GM18502 (cell line): ENCODE measurements at regions not wholly inside any gene's neighbourhood (a gene's known extent, or its start where the extent isn't known, plus 50 kb on each side); places are given as distances from the start of the nearest gene placed in this dataset.

Source experiments
- ATAC-seq: cut with Tn5 transposase; IDR thresholded peaks from one replicate; pipeline ENCODE4 v1.9.1; 2021; ENCODE audit warnings: mild to moderate bottlenecking; ENCODE audit not compliant: unreplicated experiment, poor library complexity

DNA sequence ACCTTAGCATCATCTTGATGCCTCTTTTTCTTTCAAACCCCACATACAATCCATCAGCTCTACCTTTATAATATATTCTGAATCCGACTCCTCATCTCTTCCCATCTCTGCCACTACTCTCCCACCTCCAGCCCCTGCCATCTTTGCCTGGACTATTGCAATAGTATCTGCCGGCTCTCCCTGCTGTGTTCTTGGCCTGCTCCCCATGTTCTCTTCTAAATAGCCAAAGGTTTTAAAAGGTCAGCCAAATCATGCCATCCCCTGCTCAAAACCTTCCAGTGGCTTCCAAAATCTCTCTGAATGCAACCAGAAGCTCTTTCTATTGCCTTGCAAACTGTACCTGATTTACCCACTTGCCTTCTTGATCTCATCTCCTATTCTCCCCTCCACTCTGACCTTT lies 266.0 kb downstream of the PTTG2 start:
- ATAC-seq = no peak

DNA sequence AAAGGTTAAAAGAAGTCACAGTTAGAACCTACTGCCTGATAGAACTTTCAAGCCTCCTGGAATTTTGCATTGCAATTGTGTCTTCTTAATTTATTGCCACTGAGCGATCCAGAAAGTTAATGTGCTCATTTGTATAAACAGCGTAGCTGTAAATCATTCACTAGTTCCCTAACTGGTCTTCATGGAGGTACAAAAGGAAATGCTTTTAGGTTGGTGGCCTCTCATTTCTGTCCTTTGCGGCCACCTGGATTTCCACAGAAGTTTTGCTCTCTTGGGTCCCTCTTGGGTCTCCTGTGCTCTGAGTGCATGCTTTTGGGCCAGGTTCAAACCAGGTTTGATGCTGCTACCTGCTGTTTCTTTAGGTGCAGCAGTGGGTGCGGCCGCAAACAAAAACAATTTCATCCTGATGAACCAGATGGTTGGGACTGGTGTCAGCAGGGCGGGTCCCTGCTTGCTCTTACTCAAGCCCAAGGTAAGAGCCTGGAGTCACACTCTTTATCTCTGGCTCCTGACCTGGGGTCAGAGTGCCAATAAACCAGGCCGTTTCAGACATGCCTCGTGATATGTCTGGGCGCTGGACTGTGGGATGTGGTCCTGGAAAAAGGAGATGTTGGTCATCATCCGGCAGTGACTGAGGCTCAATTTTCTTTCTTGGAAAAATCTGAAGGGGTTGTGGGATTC lies 270.1 kb downstream of the PTTG2 start:
- no peak for ATAC-seq

DNA sequence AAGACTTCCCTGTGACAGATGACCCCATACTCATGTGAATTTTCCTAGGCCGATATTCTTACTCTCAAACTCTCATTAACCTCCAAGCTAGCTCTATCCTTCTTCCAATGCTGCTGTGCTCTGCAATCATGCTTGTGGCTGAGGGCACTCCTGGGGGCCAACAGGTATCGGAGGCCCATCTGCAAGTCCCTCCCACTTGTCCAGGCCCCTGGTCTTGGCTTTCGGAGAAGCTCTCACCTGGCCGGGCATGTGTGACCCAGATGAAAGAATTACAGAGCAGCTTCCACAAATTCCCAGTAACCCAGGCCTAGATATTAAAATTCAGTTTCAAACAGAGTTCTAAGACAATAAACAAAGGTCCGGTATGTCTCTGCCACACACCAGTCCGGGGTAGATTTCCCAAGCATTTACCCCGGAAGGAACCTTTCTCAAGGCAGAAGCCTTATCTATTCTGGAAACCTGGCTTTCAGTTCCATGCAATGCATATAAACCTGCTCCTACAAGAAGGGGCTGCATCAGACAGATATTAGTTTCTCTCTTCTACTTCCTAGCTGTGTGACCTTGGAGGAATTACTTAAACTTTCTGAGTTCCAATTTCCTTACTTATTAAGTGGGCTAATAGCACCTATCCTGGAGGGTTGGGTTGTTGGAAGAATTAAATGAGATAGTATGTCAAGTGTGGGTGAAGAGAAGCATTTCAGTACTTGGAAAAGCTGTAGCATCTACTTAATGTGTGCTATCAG lies 270.8 kb downstream of the PTTG2 start:
- ATAC-seq = no peak

DNA sequence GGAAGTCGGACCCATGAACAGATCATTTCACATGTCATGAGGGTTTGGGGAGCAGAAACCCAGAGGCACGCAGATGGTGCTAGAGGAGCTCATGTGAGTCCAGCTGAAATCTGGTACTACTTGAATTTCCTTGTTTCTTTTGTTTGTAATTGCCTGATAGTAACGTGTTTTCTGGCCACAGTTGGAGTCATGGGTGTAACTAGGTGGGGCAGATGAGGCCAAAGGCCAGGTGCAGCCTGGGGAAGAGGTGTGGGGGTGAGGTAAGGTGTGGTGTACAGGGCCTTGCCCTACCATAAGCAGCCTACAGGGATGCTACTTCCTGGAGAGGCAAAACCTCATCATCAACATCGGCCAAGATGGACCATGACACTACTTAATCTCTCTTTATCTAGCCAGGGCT lies 271.4 kb downstream of the PTTG2 start:
- ATAC-seq = no peak

DNA sequence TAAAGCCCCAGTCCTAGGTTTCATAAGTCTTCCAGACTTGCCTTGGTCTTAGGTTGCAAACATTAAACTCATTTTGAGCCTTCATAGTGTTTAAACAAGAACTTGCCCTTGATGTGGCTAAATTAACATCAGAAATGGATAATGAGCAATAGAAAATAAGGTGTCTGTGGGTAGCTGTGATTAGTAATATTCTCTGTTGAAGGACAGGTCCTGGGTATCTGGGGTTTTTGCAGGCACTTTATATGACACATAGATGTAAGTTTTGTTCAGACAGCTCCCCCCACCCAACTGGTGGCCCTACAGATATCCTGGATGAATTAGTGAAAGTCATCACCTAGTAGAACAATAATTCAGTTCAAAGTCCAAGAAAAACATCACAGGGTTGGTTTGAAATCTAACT lies 272.5 kb downstream of the PTTG2 start:
- ATAC-seq = no peak

DNA sequence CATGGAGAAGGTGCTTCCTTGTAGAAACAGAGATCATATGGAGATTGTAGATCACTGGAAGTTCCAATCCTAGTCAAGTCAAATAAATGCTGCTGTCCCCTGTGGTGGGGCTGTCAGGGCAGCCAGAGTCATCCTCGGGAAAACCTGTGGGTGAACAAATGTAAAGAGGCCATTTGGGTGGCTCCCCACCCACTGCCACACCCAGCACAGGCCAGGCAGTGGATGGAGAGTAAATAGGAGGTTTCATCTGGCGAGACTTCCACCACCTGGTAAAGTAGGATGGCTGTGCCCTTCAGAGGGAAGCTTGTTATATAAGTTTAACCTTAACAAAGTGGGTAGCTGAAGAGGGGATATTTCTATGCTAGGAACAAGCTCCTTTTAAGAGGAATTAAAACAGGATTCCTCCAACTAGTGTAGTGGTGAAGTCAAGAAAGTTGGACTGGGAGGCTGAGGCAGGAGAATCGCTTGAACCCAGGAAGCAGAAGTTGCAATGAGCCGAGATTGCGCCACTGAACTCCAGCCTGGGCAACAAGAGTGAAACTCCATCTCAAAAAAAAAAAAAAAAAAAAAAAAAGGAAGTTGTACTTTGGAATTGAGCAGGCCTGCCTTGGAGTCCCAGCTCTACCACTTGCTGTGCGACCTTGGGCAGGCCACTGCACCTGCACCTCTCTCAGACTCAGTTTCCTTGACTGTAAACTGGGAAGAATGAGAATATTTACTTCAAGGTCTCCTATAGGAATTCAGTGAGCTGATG lies 273.7 kb downstream of the PTTG2 start:
- ATAC-seq = no peak

DNA sequence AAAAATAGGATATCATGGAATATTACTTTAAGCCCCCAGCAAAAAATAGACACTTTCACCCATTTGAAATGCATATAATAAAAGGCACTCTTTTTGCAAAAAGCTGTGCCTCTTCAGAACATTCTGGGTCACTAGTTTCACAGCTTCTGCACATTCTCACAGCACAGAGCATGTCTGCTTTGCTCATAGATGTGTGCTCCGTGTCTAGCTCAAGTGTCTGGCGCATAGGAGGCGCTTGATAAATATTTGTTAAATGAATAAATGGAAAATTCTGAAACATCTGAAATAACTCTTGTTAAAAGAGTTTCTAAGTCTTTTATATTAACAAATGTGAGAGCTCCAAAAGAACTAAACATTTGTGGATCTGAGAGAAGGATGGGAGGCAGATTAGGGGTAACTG lies 275.2 kb downstream of the PTTG2 start:
- no peak for ATAC-seq

DNA sequence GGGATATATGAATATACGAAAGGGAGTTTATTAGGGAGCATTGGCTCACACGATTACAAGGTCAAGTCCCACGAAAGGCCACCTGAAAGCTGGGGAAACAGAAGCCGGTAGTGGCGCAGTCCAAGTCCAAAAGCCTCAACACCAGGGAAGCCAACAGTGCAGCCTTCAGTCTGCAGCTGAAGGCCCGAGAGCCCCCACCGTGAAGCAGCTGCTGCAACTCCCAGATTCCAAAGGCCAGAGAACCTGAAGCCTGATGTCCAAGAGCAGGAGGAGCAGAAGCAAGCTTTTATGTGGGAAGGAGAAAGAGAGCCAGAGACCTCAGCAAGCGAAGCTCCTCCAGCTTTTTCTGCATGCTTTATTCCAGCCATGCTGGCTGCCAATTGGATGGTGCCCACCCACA lies 275.8 kb downstream of the PTTG2 start:
- ATAC-seq = no peak

DNA sequence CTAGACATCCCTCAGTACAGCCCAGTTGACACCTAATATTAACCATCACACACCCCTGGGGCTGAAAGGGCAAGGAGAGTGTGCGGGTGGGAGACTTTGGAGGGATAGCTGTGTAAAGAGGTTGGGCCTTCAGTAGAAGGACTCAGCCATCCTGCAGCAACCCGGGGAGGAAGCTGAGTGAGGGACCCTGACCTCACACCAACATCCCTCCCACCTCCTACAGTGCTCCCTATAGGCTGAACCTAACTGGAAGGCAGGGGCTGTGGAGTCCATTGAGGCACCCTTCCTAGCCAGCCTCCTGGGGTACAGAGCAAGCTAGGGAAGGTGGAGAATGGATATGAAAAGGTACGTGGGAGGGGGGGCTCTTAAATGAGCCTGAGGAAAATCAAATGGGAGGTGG lies 276.3 kb downstream of the PTTG2 start:
- ATAC-seq = no peak

DNA sequence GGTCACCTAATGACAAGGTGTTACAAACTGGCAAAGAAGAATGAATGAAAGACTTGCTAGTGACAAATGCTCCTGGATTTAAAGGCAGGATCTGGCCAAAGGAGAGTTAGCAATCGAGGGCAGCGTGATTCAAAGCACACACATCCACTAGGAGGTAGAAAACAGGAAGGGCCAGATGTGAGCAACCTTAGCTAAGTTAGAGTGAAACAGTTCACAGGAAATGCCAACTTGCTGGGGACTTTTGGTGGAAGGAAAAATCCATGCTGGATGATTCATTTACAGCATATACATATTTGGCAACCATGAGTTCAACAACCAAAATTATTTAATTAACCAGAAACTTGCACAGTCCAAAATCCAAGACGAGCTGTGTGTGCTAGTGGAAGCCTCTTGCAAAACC lies 276.9 kb downstream of the PTTG2 start:
- ATAC-seq = no peak

DNA sequence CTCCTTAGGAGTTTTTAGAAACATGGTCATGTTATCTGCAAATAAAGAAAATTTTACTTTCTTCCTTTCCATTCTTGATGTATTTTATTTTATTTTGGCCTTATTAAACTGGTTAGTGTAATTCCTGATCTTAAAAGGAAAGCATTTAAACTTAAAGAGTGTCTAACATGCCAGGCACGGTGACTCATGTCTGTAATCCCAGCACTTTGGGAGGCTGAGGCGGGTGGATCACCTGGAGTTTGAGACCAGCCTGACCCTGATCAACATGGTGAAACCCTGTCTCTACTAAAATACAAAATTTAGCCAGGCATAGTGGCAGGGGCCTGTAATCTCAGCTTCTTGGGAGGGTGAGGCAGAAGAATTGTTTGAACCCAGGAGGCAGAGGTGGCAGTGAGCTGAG lies 281.3 kb downstream of the PTTG2 start:
- no peak for ATAC-seq

DNA sequence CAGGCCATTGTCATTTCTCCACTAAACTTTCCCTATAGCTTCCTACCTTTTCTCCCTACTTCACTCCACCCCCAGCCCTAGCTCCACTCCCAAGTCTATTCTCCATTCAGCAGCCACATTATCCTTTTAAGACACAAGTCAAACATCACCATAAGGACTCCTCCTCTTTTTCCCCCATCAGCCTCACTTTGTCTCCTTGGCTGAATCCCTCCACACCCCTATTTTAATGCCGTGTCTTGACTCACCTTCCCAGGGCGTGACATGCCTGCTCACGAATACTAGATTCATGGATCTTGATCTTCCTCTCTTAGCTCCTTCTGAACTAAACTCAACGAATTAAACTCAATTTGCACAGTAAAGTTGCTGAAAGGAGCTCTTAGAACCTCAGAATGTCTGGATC lies 281.9 kb downstream of the PTTG2 start:
- no peak for ATAC-seq

DNA sequence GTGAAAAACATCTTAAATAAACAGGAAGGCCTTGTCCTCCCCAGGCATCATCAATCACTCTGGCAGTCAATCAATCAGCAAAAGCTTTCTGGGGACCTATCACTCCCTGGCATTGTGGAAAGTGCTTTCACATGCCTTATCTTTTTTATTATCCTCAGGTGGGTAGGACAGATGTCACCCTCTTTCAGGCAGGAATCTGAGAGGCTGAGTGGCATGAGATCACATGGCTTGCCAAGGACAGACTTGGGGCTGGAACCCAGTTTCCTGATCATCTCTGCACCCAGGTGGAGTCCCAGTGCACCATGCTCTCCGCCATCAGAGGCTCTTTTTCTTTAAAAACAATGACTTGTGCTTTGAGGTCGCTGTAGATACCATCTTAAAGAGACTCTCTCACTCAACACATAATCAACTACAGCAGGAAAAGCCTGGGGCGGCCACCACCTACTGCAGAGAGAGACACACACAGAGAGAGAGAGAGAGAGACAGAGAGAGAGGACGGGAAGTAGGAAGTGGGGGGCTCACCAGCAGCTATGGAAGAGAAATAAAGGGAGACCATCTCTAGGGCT lies 282.7 kb downstream of the PTTG2 start:
- ATAC-seq = no peak

DNA sequence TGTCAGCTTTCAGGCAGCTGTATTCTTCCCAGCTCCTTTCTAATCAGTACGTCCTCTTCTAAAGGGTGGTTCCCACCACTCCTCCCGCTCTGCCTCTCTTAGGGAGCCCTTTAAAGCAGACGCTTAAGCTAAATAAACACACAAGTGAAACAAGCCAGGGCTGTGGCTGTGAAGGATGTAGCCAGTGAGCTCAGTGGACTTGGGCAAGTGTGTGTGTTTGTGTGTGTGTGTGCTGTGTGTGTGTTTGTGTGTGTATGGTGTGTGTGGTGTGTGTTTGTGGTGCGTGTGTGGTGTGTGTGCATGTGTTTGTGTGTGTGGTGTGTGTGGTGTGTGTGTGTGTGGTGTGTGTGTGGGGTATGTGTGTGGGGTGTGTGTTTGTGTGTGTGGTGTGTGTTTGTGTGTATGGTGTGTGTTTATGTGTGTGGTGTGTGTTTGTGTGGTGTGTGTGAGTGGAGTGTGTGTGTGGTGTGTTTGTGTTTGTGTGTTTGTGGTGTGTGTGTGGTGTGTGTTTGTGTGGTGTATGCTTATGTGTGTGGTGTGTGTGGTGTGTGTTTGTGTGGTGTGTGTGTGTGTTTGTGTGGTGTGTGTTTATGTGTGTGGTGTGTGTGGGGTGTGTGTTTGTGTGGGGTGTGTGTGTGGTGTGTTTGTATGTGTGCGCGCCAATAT lies 283.3 kb downstream of the PTTG2 start:
- no peak for ATAC-seq

DNA sequence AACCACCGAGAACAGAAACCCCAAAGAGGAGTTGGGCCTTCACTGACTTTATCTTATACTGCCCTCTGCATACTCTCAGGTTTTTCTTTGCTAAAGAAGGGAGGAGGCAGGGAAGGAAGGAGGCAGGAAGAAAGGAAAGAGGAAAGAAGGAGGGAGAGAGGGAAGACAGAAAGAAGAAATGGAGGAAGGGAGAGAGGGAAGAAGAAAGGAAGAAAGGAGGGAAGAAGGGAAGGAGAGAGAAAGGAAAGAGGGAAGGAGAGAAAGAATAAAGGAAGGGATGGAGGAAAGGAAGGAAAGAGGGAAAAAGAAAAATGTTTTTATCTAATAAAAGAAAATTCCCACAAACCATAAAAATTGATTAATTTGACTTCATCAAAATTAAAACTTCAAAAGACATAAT lies 294.6 kb downstream of the PTTG2 start:
- no peak for ATAC-seq

DNA sequence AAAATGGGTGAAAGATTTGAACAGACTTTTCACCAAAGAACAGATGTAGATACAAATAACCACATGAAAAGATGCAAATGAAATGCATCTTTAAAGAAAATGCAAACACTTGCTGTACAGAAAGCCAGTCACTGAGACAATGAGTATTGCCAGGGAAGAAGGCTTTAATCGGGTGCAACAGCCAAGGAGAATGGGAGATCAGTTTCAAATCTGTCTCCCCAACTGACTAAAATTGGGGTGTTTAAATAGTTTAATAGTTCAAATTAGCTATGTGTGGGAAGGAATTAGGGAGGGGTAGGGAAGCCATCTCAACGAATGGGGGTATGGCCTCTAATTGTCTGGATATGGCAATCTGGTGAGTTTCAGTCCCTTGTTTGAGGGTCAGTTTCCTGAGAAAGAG lies 295.4 kb downstream of the PTTG2 start:
- ATAC-seq = no peak

DNA sequence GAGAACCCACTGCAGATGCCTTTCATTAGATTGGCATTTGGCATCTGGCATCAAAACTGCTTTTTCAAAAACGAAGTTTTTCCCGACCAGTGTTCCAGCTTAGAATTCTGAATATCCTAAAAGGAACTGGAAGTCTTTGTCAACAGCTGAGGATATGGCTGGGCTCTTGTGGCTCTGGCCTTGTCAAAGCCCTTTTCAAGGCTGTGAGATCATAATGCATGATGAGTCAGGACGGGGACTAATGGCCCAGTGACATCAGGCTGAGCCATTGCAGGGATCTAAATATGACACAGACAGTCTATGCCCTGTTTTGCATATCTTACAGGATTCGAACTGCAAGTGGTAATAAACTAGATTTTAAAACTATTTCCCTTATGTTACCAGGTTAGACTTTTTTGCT lies 306.4 kb downstream of the PTTG2 start:
- no peak for ATAC-seq

DNA sequence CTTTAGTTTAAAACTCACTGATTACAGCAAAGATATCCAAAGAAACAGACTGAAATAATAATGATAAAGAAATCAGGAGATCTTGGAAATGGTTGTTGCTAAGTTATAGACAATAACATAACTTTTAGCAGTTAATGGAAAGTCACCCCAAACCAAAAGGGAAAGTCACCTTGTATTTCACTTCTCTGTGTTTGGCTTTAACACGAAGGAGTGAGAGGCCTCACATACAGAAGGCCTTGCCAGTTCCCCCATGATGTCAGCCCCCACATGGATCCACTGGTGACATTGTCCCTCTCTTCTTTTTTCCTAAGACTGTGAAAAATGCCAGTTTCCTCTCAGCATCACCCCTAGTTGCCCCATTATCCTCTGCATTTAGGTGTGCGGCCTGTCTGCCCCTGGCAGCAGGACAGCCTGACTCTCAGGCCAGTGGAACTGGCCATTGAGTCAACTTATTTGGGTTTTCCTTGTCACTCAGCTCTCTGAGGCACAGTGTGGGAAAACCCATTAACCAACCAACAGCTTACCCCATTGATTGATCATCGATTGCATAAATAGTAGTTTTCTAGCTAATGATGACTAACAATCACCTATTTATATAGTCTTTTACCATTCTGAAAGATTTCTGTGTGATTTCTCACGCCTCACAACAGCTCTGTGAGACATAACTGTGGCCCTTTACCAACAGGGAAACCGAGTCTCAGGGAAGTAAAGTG lies 308.1 kb downstream of the PTTG2 start:
- ATAC-seq = no peak

DNA sequence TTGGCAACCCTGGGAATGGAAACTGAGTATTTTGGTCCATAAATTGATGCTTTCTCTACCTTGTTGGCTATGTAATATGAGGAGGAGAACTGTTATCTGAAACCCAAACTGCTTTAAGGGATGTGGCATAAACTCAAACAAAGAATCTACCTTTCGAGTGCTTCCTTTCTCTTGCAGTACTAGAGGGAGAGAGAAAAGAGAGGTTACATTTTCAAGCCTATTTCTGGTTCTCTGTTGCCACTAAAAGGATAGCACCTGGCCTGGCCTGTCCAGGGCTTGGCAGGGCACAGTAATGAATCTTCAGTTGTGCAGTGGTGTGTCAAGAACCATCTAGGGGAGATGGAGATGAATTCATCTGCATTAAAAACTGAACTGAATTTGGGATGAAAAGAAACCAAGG lies 308.6 kb downstream of the PTTG2 start:
- ATAC-seq = no peak

DNA sequence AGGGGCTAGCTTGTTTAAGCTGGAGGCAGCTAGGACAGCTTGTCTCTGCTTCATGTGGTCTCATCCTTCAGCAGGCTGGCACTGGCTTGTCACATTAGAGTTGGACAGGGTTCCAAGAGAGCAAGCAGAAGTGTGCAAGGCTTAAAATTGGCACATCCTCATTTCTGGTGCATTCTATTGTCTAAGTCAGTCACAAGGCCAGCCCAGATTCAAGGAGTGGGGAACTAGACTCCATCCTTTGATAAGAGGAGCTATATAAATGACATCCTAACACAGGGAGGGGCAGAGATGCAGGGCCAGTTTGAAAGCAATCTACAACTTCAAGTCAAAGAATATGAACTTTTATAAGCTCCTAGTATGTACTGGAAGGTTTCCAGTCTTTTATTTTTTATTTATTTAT lies 313.2 kb downstream of the PTTG2 start:
- ATAC-seq = no peak
